GM12875 (cell line): ENCODE measurements at regions not wholly inside any gene's neighbourhood (a gene's known extent, or its start where the extent isn't known, plus 50 kb on each side); places are given as distances from the start of the nearest gene placed in this dataset.
"Not testable (repeated sequence)": the region's sequence is repeated elsewhere in the genome, so short reads cannot be mapped to it uniquely, and the experiment has no call there.

Source experiments
- H3K4me3 ChIP-seq: one replicate; pipeline ENCODE4 v1.5.1; 2011; ENCODE audit warnings: low read depth, low read length, control low read depth
- TF ChIP-seq, protein P1 (sequence below): IDR thresholded peaks from 2 replicates; pipeline ENCODE4 v1.5.1; 2011; ENCODE audit warnings: low read depth, mild to moderate bottlenecking, control low read depth, inconsistent platforms, low read length, moderate library complexity, borderline replicate concordance; ENCODE audit not compliant: insufficient read depth

DNA sequence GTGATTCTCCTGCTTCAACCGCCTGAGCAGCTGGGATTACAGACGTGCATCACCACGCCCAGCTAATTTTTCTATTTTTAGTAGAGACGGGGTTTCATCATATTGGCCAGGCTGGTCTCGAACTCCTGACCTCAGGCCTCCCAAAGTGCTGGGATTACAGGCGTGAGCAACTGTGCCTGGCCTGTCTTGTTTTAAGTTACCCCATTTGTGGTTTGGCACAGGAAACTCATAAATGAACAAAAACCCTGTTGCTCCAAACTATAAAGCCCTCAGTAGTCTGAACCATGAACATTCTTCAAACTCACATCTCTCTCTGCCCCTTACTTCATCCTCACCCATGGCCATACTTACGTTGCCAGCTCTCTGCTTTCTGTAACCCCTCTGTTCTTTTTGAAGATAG is 61.7 kb downstream of the RHOU start:
- not testable (repeated sequence) for H3K4me3 ChIP-seq

DNA sequence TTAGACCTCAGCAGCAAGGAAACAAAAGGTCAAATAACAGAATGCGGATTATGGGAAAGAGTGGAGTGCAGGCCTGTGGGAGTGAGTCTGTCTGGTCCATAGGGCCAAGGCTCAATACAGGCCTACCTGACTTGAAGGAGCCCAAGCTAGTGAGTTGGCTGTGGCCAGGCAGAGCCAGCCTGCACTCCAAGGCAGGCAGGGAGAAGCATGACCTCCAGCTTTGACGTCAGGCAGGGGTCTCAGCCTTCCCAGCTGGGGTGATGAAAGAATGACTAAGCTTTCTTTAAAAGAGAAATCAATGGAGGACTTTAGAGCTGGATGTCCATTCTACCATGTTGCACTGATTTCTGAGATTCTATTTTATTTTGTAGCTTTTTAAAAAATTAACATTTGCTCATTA is 62.8 kb downstream of the RHOU start:
- TF ChIP-seq, protein P1, sequence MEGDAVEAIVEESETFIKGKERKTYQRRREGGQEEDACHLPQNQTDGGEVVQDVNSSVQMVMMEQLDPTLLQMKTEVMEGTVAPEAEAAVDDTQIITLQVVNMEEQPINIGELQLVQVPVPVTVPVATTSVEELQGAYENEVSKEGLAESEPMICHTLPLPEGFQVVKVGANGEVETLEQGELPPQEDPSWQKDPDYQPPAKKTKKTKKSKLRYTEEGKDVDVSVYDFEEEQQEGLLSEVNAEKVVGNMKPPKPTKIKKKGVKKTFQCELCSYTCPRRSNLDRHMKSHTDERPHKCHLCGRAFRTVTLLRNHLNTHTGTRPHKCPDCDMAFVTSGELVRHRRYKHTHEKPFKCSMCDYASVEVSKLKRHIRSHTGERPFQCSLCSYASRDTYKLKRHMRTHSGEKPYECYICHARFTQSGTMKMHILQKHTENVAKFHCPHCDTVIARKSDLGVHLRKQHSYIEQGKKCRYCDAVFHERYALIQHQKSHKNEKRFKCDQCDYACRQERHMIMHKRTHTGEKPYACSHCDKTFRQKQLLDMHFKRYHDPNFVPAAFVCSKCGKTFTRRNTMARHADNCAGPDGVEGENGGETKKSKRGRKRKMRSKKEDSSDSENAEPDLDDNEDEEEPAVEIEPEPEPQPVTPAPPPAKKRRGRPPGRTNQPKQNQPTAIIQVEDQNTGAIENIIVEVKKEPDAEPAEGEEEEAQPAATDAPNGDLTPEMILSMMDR: no peak
- H3K4me3 ChIP-seq: no peak overlapping the region

DNA sequence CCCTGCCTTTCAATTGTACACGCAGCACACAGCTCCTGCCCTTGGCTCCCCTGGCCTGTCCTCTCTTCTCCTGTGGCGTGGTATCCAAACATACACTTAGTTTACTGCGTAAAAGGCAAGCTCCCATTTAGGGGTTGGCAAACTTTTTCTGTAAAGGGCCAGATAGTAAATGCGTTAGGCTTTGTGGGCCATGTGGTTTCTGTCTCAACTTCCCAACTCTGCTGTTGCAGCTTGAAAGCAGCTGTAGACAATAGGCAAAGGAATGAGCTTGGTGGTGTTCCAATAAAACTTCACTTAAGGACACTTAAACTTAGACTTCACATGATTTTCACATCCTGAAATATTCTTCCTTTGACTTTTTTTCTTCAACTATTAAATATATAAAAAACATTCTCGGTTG is 63.3 kb downstream of the RHOU start:
- TF ChIP-seq, protein P1: no peak
- no peak overlapping the region for H3K4me3 ChIP-seq

DNA sequence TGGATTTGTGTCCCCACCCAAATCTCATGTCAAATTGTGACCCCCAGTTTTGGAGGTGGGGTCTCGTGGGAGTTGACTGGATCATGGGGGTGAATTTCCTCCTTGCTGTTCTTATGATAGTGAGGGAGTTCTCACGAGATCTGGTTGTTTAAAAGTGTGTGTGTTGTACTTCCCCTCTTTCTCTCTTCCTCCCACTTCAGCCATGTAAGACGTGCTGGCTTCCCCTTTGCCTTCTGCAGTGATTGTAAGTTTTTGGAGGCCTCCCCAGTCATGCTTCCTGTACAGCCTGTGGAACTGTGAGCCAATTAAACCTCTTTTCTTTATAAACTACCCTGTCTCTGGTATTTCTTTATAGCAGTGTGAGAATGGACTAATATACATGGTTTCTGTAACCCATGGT is 64.6 kb downstream of the RHOU start:
- TF ChIP-seq, protein P1: no peak
- no peak overlapping the region for H3K4me3 ChIP-seq

DNA sequence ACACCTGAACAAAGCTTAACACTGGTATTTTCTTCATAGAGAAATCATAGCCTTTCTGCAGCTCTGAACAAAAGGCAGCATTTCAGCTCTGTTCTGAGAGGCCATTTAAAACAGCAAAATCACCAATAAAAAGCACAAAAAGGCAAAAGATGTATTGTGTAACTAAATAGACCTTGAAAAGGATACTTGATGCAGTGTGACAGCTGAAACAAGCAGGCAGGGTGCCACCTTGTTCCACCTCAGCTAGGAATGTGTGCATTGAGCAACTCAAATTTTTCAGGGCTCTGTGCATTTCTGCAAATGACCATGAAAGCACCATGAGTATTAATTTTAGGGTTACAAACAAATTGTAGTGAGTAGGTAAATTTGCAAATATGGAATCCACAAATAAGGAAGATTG is 65.8 kb downstream of the RHOU start:
- TF ChIP-seq, protein P1: no peak
- H3K4me3 ChIP-seq: no peak overlapping the region

DNA sequence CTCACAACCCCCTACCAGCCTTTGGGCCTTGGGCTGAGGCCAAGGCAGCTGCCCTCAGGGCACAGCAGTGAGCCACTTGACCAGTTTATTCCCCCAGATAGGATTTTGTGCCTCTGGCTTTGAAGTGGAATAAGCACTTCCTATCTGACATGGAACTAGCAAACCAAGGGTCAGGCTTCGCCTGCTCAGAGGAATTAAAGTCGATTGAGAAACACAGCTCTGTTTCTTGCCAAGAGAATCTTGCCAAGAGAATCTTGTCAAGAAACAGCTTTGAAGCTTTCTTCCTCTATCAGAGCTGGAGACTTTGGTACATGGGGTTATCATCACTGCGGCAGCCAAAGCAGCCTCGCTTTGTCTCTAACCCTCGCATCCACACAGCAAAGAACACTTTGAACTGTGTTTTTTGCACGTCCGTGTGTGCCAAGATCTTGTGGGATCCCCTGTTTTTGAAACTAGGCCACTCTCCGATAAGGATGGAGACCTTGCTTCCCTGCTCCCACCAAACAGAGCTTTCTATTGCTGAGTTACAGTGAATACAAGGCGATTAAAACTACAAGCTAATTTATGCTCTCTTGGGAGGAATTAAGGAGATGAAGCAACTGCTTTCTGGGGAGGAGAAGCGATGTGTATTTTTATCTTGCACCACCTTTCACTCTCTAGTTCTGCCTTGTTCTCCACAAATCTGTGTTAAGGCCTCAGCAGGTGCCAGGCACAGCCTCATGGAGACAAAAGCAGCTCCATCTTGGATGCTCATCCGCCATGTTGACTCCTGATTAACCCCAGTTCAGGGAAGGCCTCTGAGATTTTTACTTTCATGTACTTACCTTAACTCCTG is 67.3 kb downstream of the RHOU start:
- TF ChIP-seq, protein P1: no peak
- H3K4me3 ChIP-seq: no peak overlapping the region

DNA sequence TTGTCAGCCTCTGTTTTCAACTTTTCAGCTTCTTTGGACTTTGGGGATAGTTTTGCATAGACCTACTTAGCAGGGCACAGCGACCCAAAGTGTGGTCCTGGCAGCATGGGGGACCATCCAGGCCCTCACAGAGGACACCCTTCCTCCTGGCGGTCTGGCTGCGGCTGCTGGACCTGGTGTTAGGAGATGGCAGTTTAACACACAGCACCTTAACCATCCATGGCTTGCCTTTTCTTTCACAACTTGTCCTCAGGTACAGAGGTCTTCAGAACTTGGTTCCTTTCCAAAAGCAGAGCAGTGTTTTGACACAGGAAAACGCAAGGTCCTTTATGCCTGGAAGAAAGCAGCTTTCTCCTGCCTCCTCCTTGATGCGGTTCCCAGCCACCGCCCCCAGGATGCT is 68.1 kb downstream of the RHOU start:
- TF ChIP-seq, protein P1: no peak
- no peak overlapping the region for H3K4me3 ChIP-seq
